Germinal center (tissue), 1 donor: ENCODE measurements at regions not wholly inside any gene's neighbourhood (a gene's known extent, or its start where the extent isn't known, plus 50 kb on each side); places are given as distances from the start of the nearest gene placed in this dataset.

Experiments used
- DNase-seq: peaks from one replicate; pipeline ENCODE4 v3.0.0; 2012; ENCODE audit warnings: mixed read lengths, low spot score

- no peak for DNase-seq
These were observed 65.0 kb downstream of the NOL4 start for GRCh38 chr18:34159691-34160185.

GRCh38 chr18:34158881-34159690 is 65.6 kb downstream of the NOL4 start:
- no peak for DNase-seq

- no peak for DNase-seq
These were observed 71.0 kb downstream of the NOL4 start for GRCh38 chr18:34153711-34154110.

- no peak for DNase-seq
These were observed 93.7 kb downstream of the NOL4 start for GRCh38 chr18:34131006-34131405.

- no peak for DNase-seq
These were observed 96.3 kb downstream of the NOL4 start for GRCh38 chr18:34128436-34128835.

GRCh38 chr18:34126121-34126520 is 98.6 kb downstream of the NOL4 start:
- no peak for DNase-seq

- DNase-seq: peak; percentile 18
These were observed 101.9 kb downstream of the NOL4 start for GRCh38 chr18:34122724-34123334.

GRCh38 chr18:34121200-34121721 is 103.5 kb downstream of the NOL4 start:
- DNase-seq: no peak

GRCh38 chr18:34120294-34120693 is 104.4 kb downstream of the NOL4 start:
- DNase-seq: no peak

GRCh38 chr18:34117319-34117718 is 107.4 kb downstream of the NOL4 start:
- DNase-seq: no peak

- no peak for DNase-seq
These were observed 109.2 kb downstream of the NOL4 start for GRCh38 chr18:34115409-34116081.

GRCh38 chr18:34114996-34115395 is 109.7 kb downstream of the NOL4 start:
- DNase-seq: no peak

GRCh38 chr18:34108206-34108605 is 116.5 kb downstream of the NOL4 start:
- no peak for DNase-seq

GRCh38 chr18:34098109-34098508 is 126.6 kb downstream of the NOL4 start:
- DNase-seq: no peak

GRCh38 chr18:34097312-34097711 is 127.4 kb downstream of the NOL4 start:
- DNase-seq: no peak

GRCh38 chr18:34094148-34094547 is 130.6 kb downstream of the NOL4 start:
- no peak for DNase-seq

GRCh38 chr18:34092796-34093195 is 131.9 kb downstream of the NOL4 start:
- DNase-seq: no peak

- DNase-seq: no peak
These were observed 138.3 kb downstream of the NOL4 start for GRCh38 chr18:34086370-34086769.

GRCh38 chr18:34085140-34085739 is 139.5 kb downstream of the NOL4 start:
- no peak for DNase-seq

- DNase-seq: no peak
These were observed 140.1 kb downstream of the NOL4 start for GRCh38 chr18:34084635-34085034.

GRCh38 chr18:34083910-34084535 is 140.7 kb downstream of the NOL4 start:
- no peak for DNase-seq

GRCh38 chr18:34077599-34077998 is 147.1 kb downstream of the NOL4 start:
- DNase-seq: no peak
